SK-N-SH (cell line): ENCODE measurements at regions not wholly inside any gene's neighbourhood (a gene's known extent, or its start where the extent isn't known, plus 50 kb on each side); places are given as distances from the start of the nearest gene placed in this dataset.
"Not testable (repeated sequence)": the region's sequence is repeated elsewhere in the genome, so short reads cannot be mapped to it uniquely, and the experiment has no call there.

ENCODE experiments used
- CTCF ChIA-PET: fragments of 300-600, 350-600 bp; formaldehyde crosslinking; extraction: SDS; loops from one replicate; lab custom pipeline; 2021; lab: Yijun Ruan, JAX
- POLR2A ChIA-PET: fragments of 350-600 bp; sonication (Branson Sonifier 250); formaldehyde crosslinking; extraction: SDS; loops from one replicate; lab custom pipeline; 2020; ENCODE audit warnings: antibody characterized with exemption, inconsistent platforms; lab: Yijun Ruan, JAX
- DNase-seq: peaks from one replicate; pipeline ENCODE4 v3.0.0; 2012
- H2AFZ ChIP-seq: fragments of 200-600 bp; sonication (generic); 2 replicates; pipeline ENCODE4 v1.8.1; 2016; ENCODE audit warnings: antibody characterized with exemption, mild to moderate bottlenecking, low read depth
- H3F3A ChIP-seq: fragments of 200-600 bp; sonication (generic); replicated peaks from 2 replicates; pipeline ENCODE3; 2016; ENCODE audit warnings: antibody characterized with exemption, mild to moderate bottlenecking; ENCODE audit not compliant: insufficient read depth
- H3K27ac ChIP-seq, 2 experiments: fragments of 200-500 bp in 1 of 2; fragments of 200-600 bp in 1 of 2; sonication (Bioruptor generic) in 1 of 2; sonication (generic), shearing (Covaris generic) in 1 of 2; 2 replicates each; pipeline versions ENCODE4 v1.5.1 to v1.6.1; 2014 to 2016; ENCODE audit warnings: low read depth in 2 of 2, inconsistent platforms in 1 of 2, low read length in 1 of 2, mild to moderate bottlenecking in 1 of 2, mixed read lengths in 1 of 2
- H3K27me3 ChIP-seq: fragments of 200-600 bp; sonication (generic), shearing (Covaris generic); 2 replicates; pipeline ENCODE4 v1.6.1; 2016; ENCODE audit warnings: mixed run types; ENCODE audit not compliant: insufficient read depth
- H3K36me3 ChIP-seq, 2 experiments: fragments of 200-500 bp in 1 of 2; fragments of 200-600 bp in 1 of 2; sonication (Bioruptor generic) in 1 of 2; sonication (generic) in 1 of 2; replicated peaks in 1 of 2; 2 replicates each; pipeline versions ENCODE3 to v1.5.1; 2014 to 2016; ENCODE audit warnings: low read length in 1 of 2, mild to moderate bottlenecking in 1 of 2; ENCODE audit not compliant: insufficient read depth in 2 of 2, control insufficient read depth in 1 of 2
- H3K4me1 ChIP-seq, 2 experiments: fragments of 200-500 bp in 1 of 2; fragments of 200-600 bp in 1 of 2; sonication (Bioruptor generic) in 1 of 2; sonication (generic), shearing (Covaris generic) in 1 of 2; 2 replicates each; pipeline versions ENCODE4 v1.5.1 to v1.6.1; 2014 to 2016; ENCODE audit warnings: low read depth in 1 of 2, low read length in 1 of 2, mixed run types in 1 of 2; ENCODE audit not compliant: insufficient read depth in 2 of 2, control insufficient read depth in 1 of 2
- H3K4me2 ChIP-seq: fragments of 200-600 bp; sonication (generic), shearing (Covaris generic); 2 replicates; pipeline ENCODE4 v1.6.1; 2017; ENCODE audit warnings: mixed run types
- H3K4me3 ChIP-seq, 2 experiments: fragments of 200-500 bp in 1 of 2; fragments of 200-600 bp in 1 of 2; sonication (Bioruptor generic) in 1 of 2; sonication (generic), shearing (Covaris generic) in 1 of 2; 2 replicates each; pipeline versions ENCODE4 v1.5.1 to v1.8.1; 2014 to 2016; ENCODE audit warnings: low read depth in 2 of 2, inconsistent platforms in 1 of 2, low read length in 1 of 2, mild to moderate bottlenecking in 1 of 2, mixed read lengths in 1 of 2, moderate library complexity in 1 of 2
- H3K79me2 ChIP-seq: fragments of 200-600 bp; sonication (generic); 2 replicates; pipeline ENCODE4 v1.8.1; 2017; ENCODE audit warnings: mild to moderate bottlenecking; ENCODE audit not compliant: insufficient read depth
- H3K9ac ChIP-seq: fragments of 200-600 bp; sonication (generic); 2 replicates; pipeline ENCODE4 v1.6.1; 2017; ENCODE audit warnings: mixed run types
- H3K9me2 ChIP-seq: fragments of 200-600 bp; sonication (generic); 2 replicates; pipeline ENCODE4 v1.6.1; 2017; ENCODE audit warnings: mixed run types
- H3K9me3 ChIP-seq: fragments of 200-600 bp; sonication (generic); 2 replicates; pipeline ENCODE4 v1.6.1; 2017; ENCODE audit warnings: mixed run types, mild to moderate bottlenecking, moderate library complexity
- H4K20me1 ChIP-seq: fragments of 200-600 bp; sonication (generic); 2 replicates; pipeline ENCODE4 v1.6.1; 2017; ENCODE audit warnings: mild to moderate bottlenecking, mixed run types; ENCODE audit not compliant: insufficient read depth
- FOXJ3 ChIP-seq: sonication (generic); formaldehyde crosslinking; IDR thresholded peaks from 2 replicates; pipeline ENCODE4 v1.5.1; 2020; ENCODE audit warnings: mild to moderate bottlenecking, missing genetic modification reagents
- FOXM1 ChIP-seq: IDR thresholded peaks from 2 replicates; pipeline ENCODE4 v1.4.0; 2012; ENCODE audit warnings: low read depth, mild to moderate bottlenecking
- GABPA ChIP-seq: IDR thresholded peaks from 2 replicates; pipeline ENCODE4 v1.4.0; 2012; ENCODE audit warnings: low read depth, mild to moderate bottlenecking
- GATA2 ChIP-seq: sonication (generic); formaldehyde crosslinking; IDR thresholded peaks from 2 replicates; pipeline ENCODE4 v1.5.0; 2020; ENCODE audit warnings: mild to moderate bottlenecking, missing genetic modification reagents
- IRF3 ChIP-seq: fragments of 150-350 bp; IDR thresholded peaks from 2 replicates; pipeline ENCODE4 v1.6.1; 2016; ENCODE audit warnings: mild to moderate bottlenecking, low read depth, low read length
- MAX ChIP-seq: IDR thresholded peaks from 2 replicates; pipeline ENCODE4 v1.4.0; 2012; ENCODE audit warnings: low read depth
- NFIC ChIP-seq: IDR thresholded peaks from 2 replicates; pipeline ENCODE4 v1.4.0; 2012; ENCODE audit warnings: borderline replicate concordance
- NRF1 ChIP-seq: IDR thresholded peaks from 2 replicates; pipeline ENCODE4 v1.6.1; 2012; ENCODE audit warnings: low read depth, mild to moderate bottlenecking, low read length
- PBX3 ChIP-seq: IDR thresholded peaks from 2 replicates; pipeline ENCODE4; 2012
- TCF12 ChIP-seq: IDR thresholded peaks from 2 replicates; pipeline ENCODE4 v1.4.0; 2012
- USF1 ChIP-seq: IDR thresholded peaks from 2 replicates; pipeline ENCODE4 v1.4.0; 2012; ENCODE audit warnings: low read depth, borderline replicate concordance
- USF2 ChIP-seq: fragments of 150-350 bp; IDR thresholded peaks from 2 replicates; pipeline ENCODE4 v1.6.1; 2017; ENCODE audit warnings: antibody characterized with exemption, low read length, low read depth, borderline replicate concordance
- YY1 ChIP-seq: IDR thresholded peaks from 2 replicates; pipeline ENCODE4 v1.4.0; 2012; ENCODE audit warnings: low read depth, mild to moderate bottlenecking
- ZBTB33 ChIP-seq: IDR thresholded peaks from 2 replicates; pipeline ENCODE4 v1.4.0; 2012; ENCODE audit warnings: low read depth, borderline replicate concordance
- WGBS: methylation state at CpG from one replicate; pipeline ENCODE4 v1.1.6; 2017; ENCODE audit warnings: low lambda C conversion rate; 5-methylcytosine and 5-hydroxymethylcytosine counted together

GRCh38 chr12:91717804-91718203 lies 427.8 kb downstream of the BTG1 start:
- CTCF ChIA-PET: no interaction called here
- H3K27me3 ChIP-seq: no peaks in the 10 kb centered on the region
- WGBS: 14% methylated on average over 3 of the region's 3 CpGs
- H2AFZ ChIP-seq: no peak overlapping the region
- H3K36me3 ChIP-seq: no peaks in the 10 kb centered on the region
- H3K4me1 ChIP-seq: no peaks in the 10 kb centered on the region; a peak in 1 of 4 replicates
- POLR2A ChIA-PET: no interaction called here
- no peak overlapping the region for H3K4me2 ChIP-seq
- no peak overlapping the region; a peak in 1 of 4 replicates for H3K27ac ChIP-seq
- no peak overlapping the region for H3K9ac ChIP-seq
- no peaks in the 10 kb centered on the region for H3K9me2 ChIP-seq
- DNase-seq: no peak
- no peaks in the 10 kb centered on the region for H3F3A ChIP-seq
- H3K9me3 ChIP-seq: no peaks in the 10 kb centered on the region
- TF ChIP-seq TCF12 (no peak), IRF3 (no peak), GATA2 (CRISPR knock-in tag) (no peak), FOXM1 (no peak), YY1 (no peak), MAX (no peak), GABPA (no peak)
- H3K4me3 ChIP-seq: no peak overlapping the region
- no peaks in the 10 kb centered on the region for H4K20me1 ChIP-seq
- no peaks in the 10 kb centered on the region for H3K79me2 ChIP-seq

- H3K9me3 ChIP-seq, H2AFZ ChIP-seq, H3K36me3 ChIP-seq, H3K9me2 ChIP-seq, POLR2A ChIA-PET, H3K79me2 ChIP-seq, CTCF ChIA-PET, H3K27me3 ChIP-seq, H3K27ac ChIP-seq, H3K9ac ChIP-seq, H3K4me2 ChIP-seq, DNase-seq, H3K4me1 ChIP-seq, H3F3A ChIP-seq, H4K20me1 ChIP-seq, H3K4me3 ChIP-seq: not testable (repeated sequence)
- 29% methylated on average over 2 of the region's 2 CpGs for WGBS
These were observed 433.7 kb downstream of the BTG1 start for GRCh38 chr12:91711925-91712324.

GRCh38 chr12:91706466-91706865 lies 439.2 kb downstream of the BTG1 start:
- Histone ChIP-seq H3K79me2 (no peaks in the 10 kb centered on the region), H3F3A (no peaks in the 10 kb centered on the region), H3K9me3 (no peaks in the 10 kb centered on the region; the same call in 1 of the 2 replicates), H3K4me1 (no peaks in the 10 kb centered on the region), H2AFZ (no peak overlapping the region), H3K36me3 (no peaks in the 10 kb centered on the region), H3K4me3 (no peak overlapping the region), H3K4me2 (no peak overlapping the region), H3K9ac (no peak overlapping the region), H3K27me3 (no peaks in the 10 kb centered on the region), H4K20me1 (no peaks in the 10 kb centered on the region), H3K9me2 (no peaks in the 10 kb centered on the region), H3K27ac (no peak overlapping the region)
- WGBS: 64% methylated on average over 1 of the region's 1 CpG
- no peak for DNase-seq
- CTCF ChIA-PET: no interaction called here
- POLR2A ChIA-PET: no interaction called here
- TF ChIP-seq FOXJ3 (CRISPR knock-in tag) (no peak), ZBTB33 (no peak), GABPA (no peak), MAX (no peak), USF1 (no peak), FOXM1 (no peak), TCF12 (no peak), NFIC (no peak), PBX3 (no peak), YY1 (no peak), USF2 (no peak), IRF3 (no peak), NRF1 (no peak)
